SK-N-SH (cell line): ENCODE measurements at regions not wholly inside any gene's neighbourhood (a gene's known extent, or its start where the extent isn't known, plus 50 kb on each side); places are given as distances from the start of the nearest gene placed in this dataset.

Experiments used
- CTCF ChIA-PET: fragments of 300-600, 350-600 bp; formaldehyde crosslinking; extraction: SDS; loops from one replicate; lab custom pipeline; 2021; lab: Yijun Ruan, JAX
- POLR2A ChIA-PET: fragments of 350-600 bp; sonication (Branson Sonifier 250); formaldehyde crosslinking; extraction: SDS; loops from one replicate; lab custom pipeline; 2020; ENCODE audit warnings: antibody characterized with exemption, inconsistent platforms; lab: Yijun Ruan, JAX
- DNase-seq: peaks from one replicate; pipeline ENCODE4 v3.0.0; 2012
- H2AFZ ChIP-seq: fragments of 200-600 bp; sonication (generic); 2 replicates; pipeline ENCODE4 v1.8.1; 2016; ENCODE audit warnings: antibody characterized with exemption, mild to moderate bottlenecking, low read depth
- H3F3A ChIP-seq: fragments of 200-600 bp; sonication (generic); replicated peaks from 2 replicates; pipeline ENCODE3; 2016; ENCODE audit warnings: antibody characterized with exemption, mild to moderate bottlenecking; ENCODE audit not compliant: insufficient read depth
- H3K27ac ChIP-seq, 2 experiments: fragments of 200-500 bp in 1 of 2; fragments of 200-600 bp in 1 of 2; sonication (Bioruptor generic) in 1 of 2; sonication (generic), shearing (Covaris generic) in 1 of 2; 2 replicates each; pipeline versions ENCODE4 v1.5.1 to v1.6.1; 2014 to 2016; ENCODE audit warnings: low read depth in 2 of 2, inconsistent platforms in 1 of 2, low read length in 1 of 2, mild to moderate bottlenecking in 1 of 2, mixed read lengths in 1 of 2
- H3K27me3 ChIP-seq: fragments of 200-600 bp; sonication (generic), shearing (Covaris generic); 2 replicates; pipeline ENCODE4 v1.6.1; 2016; ENCODE audit warnings: mixed run types; ENCODE audit not compliant: insufficient read depth
- H3K36me3 ChIP-seq, 2 experiments: fragments of 200-500 bp in 1 of 2; fragments of 200-600 bp in 1 of 2; sonication (Bioruptor generic) in 1 of 2; sonication (generic) in 1 of 2; replicated peaks in 1 of 2; 2 replicates each; pipeline versions ENCODE3 to v1.5.1; 2014 to 2016; ENCODE audit warnings: low read length in 1 of 2, mild to moderate bottlenecking in 1 of 2; ENCODE audit not compliant: insufficient read depth in 2 of 2, control insufficient read depth in 1 of 2
- H3K4me1 ChIP-seq, 2 experiments: fragments of 200-500 bp in 1 of 2; fragments of 200-600 bp in 1 of 2; sonication (Bioruptor generic) in 1 of 2; sonication (generic), shearing (Covaris generic) in 1 of 2; 2 replicates each; pipeline versions ENCODE4 v1.5.1 to v1.6.1; 2014 to 2016; ENCODE audit warnings: low read depth in 1 of 2, low read length in 1 of 2, mixed run types in 1 of 2; ENCODE audit not compliant: insufficient read depth in 2 of 2, control insufficient read depth in 1 of 2
- H3K4me2 ChIP-seq: fragments of 200-600 bp; sonication (generic), shearing (Covaris generic); 2 replicates; pipeline ENCODE4 v1.6.1; 2017; ENCODE audit warnings: mixed run types
- H3K4me3 ChIP-seq, 2 experiments: fragments of 200-500 bp in 1 of 2; fragments of 200-600 bp in 1 of 2; sonication (Bioruptor generic) in 1 of 2; sonication (generic), shearing (Covaris generic) in 1 of 2; 2 replicates each; pipeline versions ENCODE4 v1.5.1 to v1.8.1; 2014 to 2016; ENCODE audit warnings: low read depth in 2 of 2, inconsistent platforms in 1 of 2, low read length in 1 of 2, mild to moderate bottlenecking in 1 of 2, mixed read lengths in 1 of 2, moderate library complexity in 1 of 2
- H3K79me2 ChIP-seq: fragments of 200-600 bp; sonication (generic); 2 replicates; pipeline ENCODE4 v1.8.1; 2017; ENCODE audit warnings: mild to moderate bottlenecking; ENCODE audit not compliant: insufficient read depth
- H3K9ac ChIP-seq: fragments of 200-600 bp; sonication (generic); 2 replicates; pipeline ENCODE4 v1.6.1; 2017; ENCODE audit warnings: mixed run types
- H3K9me2 ChIP-seq: fragments of 200-600 bp; sonication (generic); 2 replicates; pipeline ENCODE4 v1.6.1; 2017; ENCODE audit warnings: mixed run types
- H3K9me3 ChIP-seq: fragments of 200-600 bp; sonication (generic); 2 replicates; pipeline ENCODE4 v1.6.1; 2017; ENCODE audit warnings: mixed run types, mild to moderate bottlenecking, moderate library complexity
- H4K20me1 ChIP-seq: fragments of 200-600 bp; sonication (generic); 2 replicates; pipeline ENCODE4 v1.6.1; 2017; ENCODE audit warnings: mild to moderate bottlenecking, mixed run types; ENCODE audit not compliant: insufficient read depth
- CHD2 ChIP-seq: fragments of 150-350 bp; IDR thresholded peaks from 2 replicates; pipeline ENCODE4 v1.6.1; 2018; ENCODE audit warnings: low read length; ENCODE audit not compliant: partially characterized antibody
- ELF1 ChIP-seq: IDR thresholded peaks from 2 replicates; pipeline ENCODE4 v1.4.0; 2012
- EZH2phosphoT487 ChIP-seq: fragments of 200-600 bp; sonication (generic); IDR thresholded peaks from 2 replicates; pipeline ENCODE4 v1.6.1; 2017; ENCODE audit warnings: low read depth, mixed run types, mild to moderate bottlenecking, antibody characterized with exemption, moderate library complexity, borderline replicate concordance
- FOXJ3 ChIP-seq: sonication (generic); formaldehyde crosslinking; IDR thresholded peaks from 2 replicates; pipeline ENCODE4 v1.5.1; 2020; ENCODE audit warnings: mild to moderate bottlenecking, missing genetic modification reagents
- GABPA ChIP-seq: IDR thresholded peaks from 2 replicates; pipeline ENCODE4 v1.4.0; 2012; ENCODE audit warnings: low read depth, mild to moderate bottlenecking
- JUND ChIP-seq: IDR thresholded peaks from 2 replicates; pipeline ENCODE4 v1.4.0; 2012
- MEF2A ChIP-seq: IDR thresholded peaks from 2 replicates; pipeline ENCODE4 v1.4.0; 2012; ENCODE audit warnings: low read depth, borderline replicate concordance
- PBX3 ChIP-seq: IDR thresholded peaks from 2 replicates; pipeline ENCODE4; 2012
- POLR2AphosphoS5 ChIP-seq: IDR thresholded peaks from 2 replicates; pipeline ENCODE4 v1.6.1; 2012; ENCODE audit warnings: low read depth, low read length
- RAD21 ChIP-seq: IDR thresholded peaks from 2 replicates; pipeline ENCODE4 v1.6.1; 2012; ENCODE audit warnings: mild to moderate bottlenecking, low read length
- RXRA ChIP-seq: IDR thresholded peaks from 2 replicates; pipeline ENCODE4 v1.4.0; 2012; ENCODE audit warnings: low read depth, mild to moderate bottlenecking, borderline replicate concordance
- TEAD4 ChIP-seq: IDR thresholded peaks from 2 replicates; pipeline ENCODE4 v1.4.0; 2012; ENCODE audit warnings: mild to moderate bottlenecking, borderline replicate concordance; ENCODE audit not compliant: insufficient read depth
- USF1 ChIP-seq: IDR thresholded peaks from 2 replicates; pipeline ENCODE4 v1.4.0; 2012; ENCODE audit warnings: low read depth, borderline replicate concordance
- USF2 ChIP-seq: fragments of 150-350 bp; IDR thresholded peaks from 2 replicates; pipeline ENCODE4 v1.6.1; 2017; ENCODE audit warnings: antibody characterized with exemption, low read length, low read depth, borderline replicate concordance
- WGBS: methylation state at CpG from one replicate; pipeline ENCODE4 v1.1.6; 2017; ENCODE audit warnings: low lambda C conversion rate; 5-methylcytosine and 5-hydroxymethylcytosine counted together
- TF ChIP-seq, protein P1 (sequence below): IDR thresholded peaks from 2 replicates; pipeline ENCODE4 v1.4.0; 2012; ENCODE audit warnings: low read depth, borderline replicate concordance
- TF ChIP-seq, protein P2 (sequence below): IDR thresholded peaks from 2 replicates; pipeline ENCODE4 v1.4.0; 2012; ENCODE audit warnings: low read depth
- TF ChIP-seq, protein P3 (sequence below): fragments of 150-350 bp; IDR thresholded peaks from 2 replicates; pipeline ENCODE4 v1.6.1; 2016; ENCODE audit warnings: mild to moderate bottlenecking, low read depth, low read length

GRCh38 chr12:30144777-30145683, 361.3 kb upstream of the TMTC1 start:
- peaks cover 0 to 17% of the 10 kb centered on the region in 2 experiments; a peak in 1 of 4 replicates for H3K4me1 ChIP-seq
- no peaks in the 10 kb centered on the region for H3K79me2 ChIP-seq
- H3F3A ChIP-seq = no peaks in the 10 kb centered on the region
- no peaks in the 10 kb centered on the region for H3K36me3 ChIP-seq
- POLR2A ChIA-PET = no interaction called here
- H4K20me1 ChIP-seq = no peaks in the 10 kb centered on the region
- H3K4me3 ChIP-seq = no peak overlapping the region
- H2AFZ ChIP-seq = no peak overlapping the region
- H3K9ac ChIP-seq = no peak overlapping the region
- TF ChIP-seq JUND (no peak), RXRA (no peak), RAD21 (no peak), TEAD4 (no peak), PBX3 (no peak), USF2 (no peak), MEF2A (no peak), EZH2phosphoT487 (no peak), FOXJ3 (CRISPR knock-in tag) (no peak), CHD2 (no peak), USF1 (no peak), ELF1 (no peak), POLR2AphosphoS5 (no peak), GABPA (no peak)
- TF ChIP-seq, protein P1, sequence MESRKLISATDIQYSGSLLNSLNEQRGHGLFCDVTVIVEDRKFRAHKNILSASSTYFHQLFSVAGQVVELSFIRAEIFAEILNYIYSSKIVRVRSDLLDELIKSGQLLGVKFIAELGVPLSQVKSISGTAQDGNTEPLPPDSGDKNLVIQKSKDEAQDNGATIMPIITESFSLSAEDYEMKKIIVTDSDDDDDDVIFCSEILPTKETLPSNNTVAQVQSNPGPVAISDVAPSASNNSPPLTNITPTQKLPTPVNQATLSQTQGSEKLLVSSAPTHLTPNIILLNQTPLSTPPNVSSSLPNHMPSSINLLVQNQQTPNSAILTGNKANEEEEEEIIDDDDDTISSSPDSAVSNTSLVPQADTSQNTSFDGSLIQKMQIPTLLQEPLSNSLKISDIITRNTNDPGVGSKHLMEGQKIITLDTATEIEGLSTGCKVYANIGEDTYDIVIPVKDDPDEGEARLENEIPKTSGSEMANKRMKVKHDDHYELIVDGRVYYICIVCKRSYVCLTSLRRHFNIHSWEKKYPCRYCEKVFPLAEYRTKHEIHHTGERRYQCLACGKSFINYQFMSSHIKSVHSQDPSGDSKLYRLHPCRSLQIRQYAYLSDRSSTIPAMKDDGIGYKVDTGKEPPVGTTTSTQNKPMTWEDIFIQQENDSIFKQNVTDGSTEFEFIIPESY = no peak
- TF ChIP-seq, protein P2, sequence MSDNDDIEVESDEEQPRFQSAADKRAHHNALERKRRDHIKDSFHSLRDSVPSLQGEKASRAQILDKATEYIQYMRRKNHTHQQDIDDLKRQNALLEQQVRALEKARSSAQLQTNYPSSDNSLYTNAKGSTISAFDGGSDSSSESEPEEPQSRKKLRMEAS = no peak
- TF ChIP-seq, protein P3, sequence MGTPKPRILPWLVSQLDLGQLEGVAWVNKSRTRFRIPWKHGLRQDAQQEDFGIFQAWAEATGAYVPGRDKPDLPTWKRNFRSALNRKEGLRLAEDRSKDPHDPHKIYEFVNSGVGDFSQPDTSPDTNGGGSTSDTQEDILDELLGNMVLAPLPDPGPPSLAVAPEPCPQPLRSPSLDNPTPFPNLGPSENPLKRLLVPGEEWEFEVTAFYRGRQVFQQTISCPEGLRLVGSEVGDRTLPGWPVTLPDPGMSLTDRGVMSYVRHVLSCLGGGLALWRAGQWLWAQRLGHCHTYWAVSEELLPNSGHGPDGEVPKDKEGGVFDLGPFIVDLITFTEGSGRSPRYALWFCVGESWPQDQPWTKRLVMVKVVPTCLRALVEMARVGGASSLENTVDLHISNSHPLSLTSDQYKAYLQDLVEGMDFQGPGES = no peak
- no peak for DNase-seq
- H3K9me2 ChIP-seq = no peaks in the 10 kb centered on the region
- no peaks in the 10 kb centered on the region for H3K27me3 ChIP-seq
- no peaks in the 10 kb centered on the region for H3K9me3 ChIP-seq
- no peak overlapping the region for H3K27ac ChIP-seq
- no peak overlapping the region for H3K4me2 ChIP-seq
- CTCF ChIA-PET = no interaction called here
- WGBS = 32% methylated on average over 1 of the region's 1 CpG
